ENCODE measurements at regions not wholly inside any gene's neighbourhood (a gene's known extent, or its start where the extent isn't known, plus 50 kb on each side); places are given as distances from the start of the nearest gene placed in this dataset.

DNA sequence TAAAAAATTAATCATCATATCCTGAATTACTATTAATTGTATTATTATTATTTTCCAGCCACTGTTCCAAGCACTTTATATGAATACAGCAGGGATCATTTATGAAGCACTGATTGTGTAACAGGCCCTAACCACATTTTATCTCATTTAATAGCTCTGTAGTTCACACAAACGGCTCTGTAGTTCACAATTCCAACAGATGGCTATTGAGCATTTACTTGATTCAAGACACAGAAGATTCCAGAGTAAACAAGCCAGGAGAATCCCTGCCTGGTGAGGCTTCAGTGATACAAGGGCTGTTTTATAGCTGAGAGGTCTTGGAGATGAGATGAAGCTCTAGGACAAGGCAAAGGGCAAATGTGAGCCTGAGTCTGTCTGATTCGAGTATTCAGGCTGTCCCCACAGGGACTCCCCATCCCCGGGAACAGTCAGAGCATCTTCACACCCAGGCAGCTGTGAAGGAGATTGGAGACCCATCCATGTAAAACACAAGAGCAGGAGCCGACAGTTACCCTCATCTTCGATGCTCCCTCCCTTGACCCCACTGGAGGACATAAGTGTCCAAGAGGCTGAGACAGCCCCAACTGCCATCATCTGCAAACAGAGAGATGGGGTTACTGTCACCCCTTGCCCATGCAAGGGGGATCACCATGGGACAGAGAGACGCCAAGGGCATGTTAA lies 222.5 kb downstream of the MN1 start:
- Histone ChIP-seq H3K4me3 (ENCODE audit: low read depth in 1 of 2, low read length in 1 of 2) (no peak overlapping the region), H3K4me1 (ENCODE audit: control insufficient read depth in 1 of 2, insufficient read depth in 1 of 2, low read depth in 1 of 2, low read length in 1 of 2) (no peaks in the 10 kb centered on the region), H3K27ac (no peak overlapping the region), H3K27me3 (peaks cover 10% of the 10 kb centered on the region), H3K9me3 (no peaks in the 10 kb centered on the region), H3K36me3 (no peaks in the 10 kb centered on the region)
- TF ChIP-seq, protein P1, sequence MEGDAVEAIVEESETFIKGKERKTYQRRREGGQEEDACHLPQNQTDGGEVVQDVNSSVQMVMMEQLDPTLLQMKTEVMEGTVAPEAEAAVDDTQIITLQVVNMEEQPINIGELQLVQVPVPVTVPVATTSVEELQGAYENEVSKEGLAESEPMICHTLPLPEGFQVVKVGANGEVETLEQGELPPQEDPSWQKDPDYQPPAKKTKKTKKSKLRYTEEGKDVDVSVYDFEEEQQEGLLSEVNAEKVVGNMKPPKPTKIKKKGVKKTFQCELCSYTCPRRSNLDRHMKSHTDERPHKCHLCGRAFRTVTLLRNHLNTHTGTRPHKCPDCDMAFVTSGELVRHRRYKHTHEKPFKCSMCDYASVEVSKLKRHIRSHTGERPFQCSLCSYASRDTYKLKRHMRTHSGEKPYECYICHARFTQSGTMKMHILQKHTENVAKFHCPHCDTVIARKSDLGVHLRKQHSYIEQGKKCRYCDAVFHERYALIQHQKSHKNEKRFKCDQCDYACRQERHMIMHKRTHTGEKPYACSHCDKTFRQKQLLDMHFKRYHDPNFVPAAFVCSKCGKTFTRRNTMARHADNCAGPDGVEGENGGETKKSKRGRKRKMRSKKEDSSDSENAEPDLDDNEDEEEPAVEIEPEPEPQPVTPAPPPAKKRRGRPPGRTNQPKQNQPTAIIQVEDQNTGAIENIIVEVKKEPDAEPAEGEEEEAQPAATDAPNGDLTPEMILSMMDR (IDR thresholded peaks at IDR 0.05), result no peak

DNA sequence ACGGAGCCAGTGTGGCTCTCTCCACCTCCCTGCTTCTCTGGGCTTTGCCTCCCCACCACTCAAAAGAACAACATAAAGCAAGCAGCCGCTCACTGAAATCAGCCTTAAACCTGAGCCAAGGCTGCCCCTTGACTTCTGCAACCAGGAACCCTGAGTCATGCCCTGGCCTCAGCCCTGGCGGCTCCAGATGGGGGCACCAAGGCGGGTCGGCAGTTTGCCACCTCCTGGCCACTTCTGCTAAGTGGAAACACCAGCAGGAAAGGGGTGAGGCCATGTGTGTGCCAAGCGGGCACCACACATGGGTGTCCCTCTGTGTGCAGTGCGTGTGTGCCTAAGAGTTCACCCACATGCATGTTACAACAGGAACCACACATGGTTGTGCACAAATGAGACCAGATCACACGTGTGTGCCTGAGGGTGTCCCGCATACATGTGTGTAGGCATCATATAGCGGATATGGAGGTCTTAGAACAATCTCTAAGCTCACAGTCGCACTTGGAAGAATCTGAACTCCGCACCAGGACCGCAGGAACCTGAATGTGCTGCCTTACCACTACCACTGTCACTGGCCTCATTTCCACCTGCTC lies 221.2 kb downstream of the MN1 start:
- no peaks in the 10 kb centered on the region for H3K4me1 ChIP-seq (ENCODE audit: control insufficient read depth in 1 of 2, insufficient read depth in 1 of 2, low read depth in 1 of 2, low read length in 1 of 2)
- no peak overlapping the region for H3K4me3 ChIP-seq (ENCODE audit: low read depth in 1 of 2, low read length in 1 of 2)
- H3K27ac ChIP-seq, result no peak overlapping the region
- TF ChIP-seq, protein P1 (IDR thresholded peaks at IDR 0.05), result no peak
- H3K9me3 ChIP-seq, result no peaks in the 10 kb centered on the region
- H3K27me3 ChIP-seq, result peaks cover 10% of the 10 kb centered on the region
- no peaks in the 10 kb centered on the region for H3K36me3 ChIP-seq

DNA sequence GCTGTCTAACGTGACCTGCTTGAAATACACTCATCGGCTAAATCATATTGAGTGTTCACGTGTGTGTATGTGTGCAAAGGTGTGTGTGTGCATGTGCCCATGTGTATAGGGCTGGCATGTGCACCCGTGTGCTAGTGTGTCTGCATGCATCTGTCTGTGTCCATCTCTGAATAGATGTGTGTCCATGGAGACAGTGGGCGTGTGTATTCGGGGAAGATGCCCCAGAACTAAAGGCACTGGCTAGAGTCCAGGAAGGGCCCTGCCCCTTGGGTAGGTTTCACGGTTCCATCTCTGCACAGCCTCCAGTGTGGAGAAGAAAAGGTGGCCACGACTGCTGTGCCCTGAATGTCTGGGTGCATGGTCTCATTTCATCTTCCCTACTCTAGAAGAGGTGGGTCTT lies 220.3 kb downstream of the MN1 start:
- H3K27me3 ChIP-seq, result peaks cover 10% of the 10 kb centered on the region

DNA sequence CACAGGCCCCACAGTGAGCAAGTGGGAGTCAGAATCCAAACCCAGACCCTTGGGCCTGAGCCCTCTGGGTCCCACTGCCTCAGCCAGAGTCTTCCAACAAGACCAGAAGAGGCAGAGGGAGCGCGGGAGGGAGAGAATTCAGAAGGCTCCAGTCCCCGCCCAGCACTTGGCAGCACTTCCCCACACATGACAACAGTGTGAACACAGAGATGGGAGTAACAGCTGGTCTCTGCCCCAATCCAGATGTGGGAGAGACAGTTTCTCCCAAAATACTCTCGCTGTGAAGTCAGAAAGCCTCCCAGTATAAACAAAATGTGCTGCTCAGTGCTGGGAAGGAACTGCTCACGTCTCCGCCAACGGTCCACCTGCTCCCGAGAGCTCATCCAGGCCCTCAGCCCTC lies 219.9 kb downstream of the MN1 start:
- Histone ChIP-seq H3K4me1 (ENCODE audit: control insufficient read depth in 1 of 2, insufficient read depth in 1 of 2, low read depth in 1 of 2, low read length in 1 of 2) (no peaks in the 10 kb centered on the region), H3K27ac (no peak overlapping the region), H3K36me3 (no peaks in the 10 kb centered on the region), H3K27me3 (peaks cover 10% of the 10 kb centered on the region), H3K4me3 (ENCODE audit: low read depth in 1 of 2, low read length in 1 of 2) (no peak overlapping the region), H3K9me3 (no peaks in the 10 kb centered on the region)
- TF ChIP-seq, protein P1 (IDR thresholded peaks at IDR 0.05), result no peak

More for the DNA sequence above, 220.3 kb downstream of the MN1 start:
- Histone ChIP-seq H3K36me3 (no peaks in the 10 kb centered on the region), H3K4me1 (ENCODE audit: control insufficient read depth in 1 of 2, insufficient read depth in 1 of 2, low read depth in 1 of 2, low read length in 1 of 2) (no peaks in the 10 kb centered on the region), H3K9me3 (no peaks in the 10 kb centered on the region), H3K4me3 (ENCODE audit: low read depth in 1 of 2, low read length in 1 of 2) (no peak overlapping the region), H3K27ac (no peak overlapping the region)
- TF ChIP-seq, protein P1 (IDR thresholded peaks at IDR 0.05), result no peak

DNA sequence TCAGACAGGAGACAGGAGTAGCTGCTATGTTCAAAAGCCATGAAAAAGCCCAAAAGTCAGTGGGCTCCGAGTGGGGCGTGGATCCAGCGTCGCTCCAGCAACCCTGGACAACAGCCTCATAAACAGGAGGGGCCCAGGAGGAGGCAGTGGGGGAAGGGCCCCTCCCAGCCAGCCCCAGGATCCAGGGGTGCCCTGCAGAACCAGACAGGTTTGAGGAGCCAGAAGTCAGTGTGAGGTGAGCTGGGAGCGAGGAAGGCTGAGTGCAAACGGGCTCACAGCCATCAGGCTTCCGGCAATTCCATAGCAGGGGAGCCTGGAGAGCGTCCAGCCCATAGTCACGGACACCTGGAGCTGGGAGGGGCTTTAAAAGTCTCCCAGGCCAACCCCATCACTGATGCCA lies 217.7 kb downstream of the MN1 start:
- Histone ChIP-seq H3K27ac (no peak overlapping the region), H3K4me1 (ENCODE audit: control insufficient read depth in 1 of 2, insufficient read depth in 1 of 2, low read depth in 1 of 2, low read length in 1 of 2) (no peaks in the 10 kb centered on the region), H3K4me3 (ENCODE audit: low read depth in 1 of 2, low read length in 1 of 2) (no peak overlapping the region), H3K36me3 (no peaks in the 10 kb centered on the region), H3K27me3 (peaks cover 7% of the 10 kb centered on the region), H3K9me3 (no peaks in the 10 kb centered on the region)
- TF ChIP-seq, protein P1 (IDR thresholded peaks at IDR 0.05), result no peak
